GM04503 (cell line): ENCODE measurements at regions not wholly inside any gene's neighbourhood (a gene's known extent, or its start where the extent isn't known, plus 50 kb on each side); places are given as distances from the start of the nearest gene placed in this dataset.
"Not testable (repeated sequence)": the region's sequence is repeated elsewhere in the genome, so short reads cannot be mapped to it uniquely, and the experiment has no call there.

Source experiments
- DNase-seq: peaks from one replicate; pipeline ENCODE4 v3.0.0-alpha.2; 2012; ENCODE audit warnings: low read depth

DNA sequence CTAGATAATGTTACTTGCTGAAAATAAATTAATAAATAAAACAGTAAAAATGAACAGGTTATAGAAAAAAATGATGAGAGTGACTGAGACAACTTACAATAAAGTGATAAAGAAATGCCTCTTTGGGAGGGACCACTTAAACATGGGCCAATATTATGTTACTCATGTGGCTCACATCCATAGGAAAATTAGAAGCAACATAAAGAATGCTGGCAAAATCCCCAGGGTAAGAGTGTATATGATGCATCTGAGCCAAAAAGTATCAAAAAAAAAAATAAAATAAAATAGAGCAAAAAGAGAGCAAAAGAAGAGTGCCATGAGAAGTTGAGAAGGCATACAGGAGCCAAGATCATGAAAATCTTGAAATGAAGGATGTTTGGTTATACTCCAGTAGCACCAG lies 818.0 kb downstream of the LTN1 start:
- no peak for DNase-seq

- DNase-seq = no peak
Measured at GRCh38 chr21:28174006-28174405, 818.7 kb downstream of the LTN1 start.

DNA sequence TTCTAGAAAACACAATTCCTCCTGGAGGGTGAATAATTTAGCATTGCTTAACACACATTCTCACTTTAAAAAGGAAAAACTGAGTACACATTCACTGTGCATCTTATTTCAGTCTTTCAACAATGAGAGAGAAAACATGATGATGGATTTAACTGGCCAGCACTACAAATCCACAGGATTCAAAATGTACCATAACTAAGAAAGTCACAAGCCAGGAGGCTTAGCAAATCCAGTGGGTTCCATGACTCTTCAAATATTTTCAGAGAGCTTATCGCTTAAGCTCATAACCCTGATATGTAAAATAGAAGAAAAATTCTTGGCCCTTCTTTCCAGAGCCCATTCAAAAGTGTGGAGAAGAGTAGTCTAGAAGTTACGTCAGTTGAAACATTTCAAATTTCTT lies 820.3 kb downstream of the LTN1 start:
- DNase-seq = no peak

DNA sequence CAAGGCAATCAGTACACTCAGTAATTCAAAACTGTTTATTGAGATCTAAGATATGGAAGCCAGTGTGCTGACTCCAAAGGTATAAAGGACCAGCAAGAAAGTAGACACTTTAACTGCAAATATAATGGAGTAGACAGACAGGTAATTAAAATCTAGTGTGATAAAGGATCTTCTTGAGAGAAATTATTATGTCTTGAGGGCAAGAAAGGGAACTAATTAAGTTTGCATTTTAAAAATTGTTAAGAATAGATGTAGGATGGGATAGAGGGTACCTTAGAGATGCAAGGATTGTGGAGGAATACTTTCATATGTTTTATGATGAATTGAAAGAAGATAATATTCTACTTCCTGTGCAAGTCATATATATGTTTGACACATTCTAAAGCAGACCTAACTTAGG lies 825.3 kb downstream of the LTN1 start:
- no peak for DNase-seq

DNA sequence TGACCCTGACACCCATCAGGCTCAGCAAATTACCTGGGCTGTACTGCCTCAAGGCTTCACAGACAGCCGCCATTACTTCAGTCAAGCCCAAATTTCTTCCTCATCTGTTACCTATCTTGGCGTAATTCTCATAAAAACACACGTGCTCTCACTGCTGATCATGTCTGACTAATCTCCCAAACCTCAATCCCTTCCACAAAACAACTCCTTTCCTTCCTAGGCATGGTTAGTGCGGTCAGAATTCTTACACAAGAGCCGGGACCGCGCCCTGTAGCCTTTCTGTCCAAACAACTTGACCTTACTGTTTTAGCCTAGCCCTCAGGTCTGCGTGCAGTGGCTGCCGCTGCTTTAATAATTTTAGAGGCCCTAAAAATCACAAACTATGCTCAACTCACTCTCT lies 828.2 kb downstream of the LTN1 start:
- not testable (repeated sequence) for DNase-seq

DNA sequence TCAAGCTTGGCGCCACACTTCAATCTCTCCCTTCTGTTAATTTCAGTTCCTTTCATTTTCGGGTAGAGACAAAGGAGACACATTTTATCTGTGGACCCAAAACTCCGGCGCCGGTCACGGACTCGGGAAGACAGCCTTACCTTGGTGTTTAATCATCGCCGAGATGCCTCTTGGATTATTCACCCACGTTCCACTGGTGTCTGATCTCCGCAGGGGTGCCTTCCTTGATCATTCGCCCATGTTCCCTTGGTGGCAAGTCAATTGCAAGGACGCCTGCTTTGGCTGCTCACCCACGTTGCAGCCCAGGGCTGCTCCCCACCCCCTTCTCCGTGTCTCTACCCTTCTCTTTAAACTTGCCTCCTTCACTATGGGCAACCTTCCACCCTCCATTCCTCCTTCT lies 830.6 kb downstream of the LTN1 start:
- DNase-seq = not testable (repeated sequence)

DNA sequence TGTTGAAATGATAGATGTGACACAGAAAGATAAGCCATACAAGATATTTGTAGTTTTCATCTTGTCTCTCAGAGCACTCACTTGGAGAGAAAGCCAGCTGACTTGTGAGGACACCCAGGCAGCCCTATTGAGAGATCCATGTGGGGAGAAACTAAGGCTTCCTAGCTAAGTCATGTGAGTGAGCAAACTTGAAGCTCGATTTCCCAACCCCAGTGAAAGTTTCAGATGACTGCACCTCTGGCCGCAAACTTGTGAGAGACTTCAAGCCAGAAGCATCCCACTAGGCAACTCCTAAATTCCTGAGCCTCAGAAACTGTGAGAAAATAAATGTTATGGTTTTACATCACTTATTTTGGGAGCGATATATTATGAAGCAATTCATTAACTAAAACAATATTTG lies 832.3 kb downstream of the LTN1 start:
- DNase-seq = no peak

- DNase-seq = no peak
Measured at GRCh38 chr21:28159396-28159795, 833.3 kb downstream of the LTN1 start.

GRCh38 chr21:28156590-28156989 lies 836.1 kb downstream of the LTN1 start:
- DNase-seq = no peak

DNA sequence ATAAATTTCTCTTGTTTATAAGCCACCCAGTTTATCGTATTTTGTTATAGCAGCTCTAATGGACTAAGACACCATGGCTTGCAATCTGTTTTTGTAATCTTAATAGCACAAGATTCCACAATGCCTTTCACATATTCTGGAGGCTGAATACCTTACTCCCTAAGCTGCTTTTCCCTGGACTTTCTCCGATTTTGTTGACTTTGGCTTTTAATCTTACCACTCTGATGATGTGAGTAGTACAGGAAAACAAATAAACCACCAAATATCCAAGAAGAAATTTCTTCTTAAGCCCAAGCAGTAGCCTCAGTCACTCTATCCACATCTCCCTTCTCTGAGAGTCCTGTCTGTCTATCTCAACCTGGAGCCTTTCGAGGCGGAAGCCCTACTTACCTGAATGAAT lies 838.6 kb downstream of the LTN1 start:
- DNase-seq = no peak

GRCh38 chr21:28152732-28153131 lies 839.9 kb downstream of the LTN1 start:
- no peak for DNase-seq

DNA sequence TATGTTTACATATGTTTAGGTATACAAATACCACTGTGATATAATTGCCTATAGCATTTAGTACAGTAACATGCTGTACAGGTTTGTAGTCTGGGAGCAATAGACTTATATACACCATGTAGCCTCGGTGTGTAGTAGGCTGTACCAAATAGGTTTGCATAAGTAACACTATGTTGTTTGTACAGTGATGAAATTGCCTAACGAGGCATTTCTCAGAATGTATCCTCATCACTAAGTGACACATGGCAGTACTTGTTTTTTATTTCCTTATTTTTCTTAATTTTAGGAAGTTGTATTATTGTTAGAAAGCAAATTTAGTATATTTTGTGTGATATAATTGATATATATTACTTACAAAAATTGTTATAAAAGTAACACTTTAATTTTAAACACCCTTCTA lies 840.9 kb downstream of the LTN1 start:
- no peak for DNase-seq

DNA sequence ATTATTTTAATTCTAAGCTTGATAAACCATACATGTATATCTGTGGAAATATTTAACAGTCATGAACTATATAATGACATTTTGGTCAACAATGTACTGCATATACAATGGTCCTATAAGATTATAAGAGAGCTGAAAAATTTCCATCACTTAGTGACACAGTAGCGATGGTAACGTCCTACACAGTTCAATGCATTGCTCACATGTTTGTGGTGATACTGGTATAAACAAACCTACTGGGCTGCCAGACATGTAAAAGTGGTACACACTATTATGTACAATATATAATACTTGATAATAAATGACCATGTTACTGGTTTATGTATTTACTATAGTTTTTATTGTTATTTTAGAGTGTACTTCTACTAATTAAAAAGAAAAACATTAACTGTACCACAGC lies 841.9 kb downstream of the LTN1 start:
- DNase-seq = no peak

GRCh38 chr21:28148400-28149064 lies 844.1 kb downstream of the LTN1 start:
- DNase-seq = no peak

- no peak for DNase-seq
Measured at GRCh38 chr21:28144653-28145052, 848.0 kb downstream of the LTN1 start.

DNA sequence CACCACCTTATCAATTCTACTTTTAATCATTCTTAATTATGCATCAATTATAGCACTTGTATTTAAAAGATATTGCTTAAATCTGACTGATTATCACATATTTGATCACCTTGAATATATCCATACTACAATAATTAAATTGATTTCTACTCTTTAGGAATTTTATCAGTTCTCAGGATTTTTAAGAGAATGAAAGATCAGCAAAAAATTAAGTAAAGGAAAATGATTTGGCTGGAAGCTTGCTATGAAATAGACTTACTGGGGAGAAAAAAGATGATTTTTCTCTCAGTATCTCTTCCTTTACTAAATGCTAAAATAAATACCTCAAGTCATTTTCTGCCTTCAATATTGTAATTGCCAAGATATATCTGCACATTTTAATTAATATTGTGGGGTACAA lies 848.6 kb downstream of the LTN1 start:
- no peak for DNase-seq

GRCh38 chr21:28142697-28143096 lies 850.0 kb downstream of the LTN1 start:
- DNase-seq = peak; percentile 34

DNA sequence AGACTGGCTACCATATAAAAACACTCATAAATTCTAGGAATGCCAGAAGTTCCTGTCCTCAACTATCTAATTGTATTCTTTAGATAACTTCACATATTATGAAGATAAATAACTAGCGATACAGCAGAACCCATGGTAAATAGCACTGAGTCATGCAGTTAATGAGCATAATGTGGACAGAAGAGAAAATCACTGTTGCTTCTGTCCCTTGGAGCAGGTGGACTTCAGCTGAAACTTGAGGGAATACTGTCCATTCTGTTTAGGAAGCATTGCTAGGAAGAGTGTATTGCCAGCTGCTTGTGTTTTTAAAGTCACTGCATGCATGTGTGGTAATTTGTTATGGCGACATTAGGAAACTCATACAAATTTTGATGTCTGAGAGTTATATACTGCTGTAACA lies 854.4 kb downstream of the LTN1 start:
- no peak for DNase-seq

- peak; percentile 39 for DNase-seq
Measured at GRCh38 chr21:28136656-28137255, 855.9 kb downstream of the LTN1 start.

DNA sequence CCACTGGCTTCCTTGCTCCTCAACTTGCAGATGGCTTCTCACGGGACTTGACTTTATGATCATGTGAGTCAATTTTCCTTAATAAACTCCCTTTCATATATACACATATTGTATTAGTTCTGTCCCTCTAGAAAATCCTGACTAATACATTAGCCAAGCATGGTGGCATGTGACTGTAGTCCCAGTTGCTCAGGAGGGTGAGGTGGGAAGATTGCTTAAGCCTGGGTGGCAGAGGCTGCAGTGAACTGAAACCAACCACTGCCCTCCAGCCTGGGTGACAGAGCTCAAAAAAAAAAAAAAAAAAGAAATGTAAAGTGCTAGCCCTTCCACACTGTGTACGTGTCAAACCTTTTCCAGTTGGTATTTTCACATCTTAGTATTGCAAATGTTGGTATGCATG lies 857.0 kb downstream of the LTN1 start:
- DNase-seq = no peak

- no peak for DNase-seq
Measured at GRCh38 chr21:28133116-28133515, 859.6 kb downstream of the LTN1 start.

GRCh38 chr21:28132713-28133112 lies 860.0 kb downstream of the LTN1 start:
- peak; percentile 55 for DNase-seq

- DNase-seq = no peak
Measured at GRCh38 chr21:28127175-28127785, 865.4 kb downstream of the LTN1 start.
